ENCODE measurements at regions not wholly inside any gene's neighbourhood (a gene's known extent, or its start where the extent isn't known, plus 50 kb on each side); places are given as distances from the start of the nearest gene placed in this dataset.

DNA sequence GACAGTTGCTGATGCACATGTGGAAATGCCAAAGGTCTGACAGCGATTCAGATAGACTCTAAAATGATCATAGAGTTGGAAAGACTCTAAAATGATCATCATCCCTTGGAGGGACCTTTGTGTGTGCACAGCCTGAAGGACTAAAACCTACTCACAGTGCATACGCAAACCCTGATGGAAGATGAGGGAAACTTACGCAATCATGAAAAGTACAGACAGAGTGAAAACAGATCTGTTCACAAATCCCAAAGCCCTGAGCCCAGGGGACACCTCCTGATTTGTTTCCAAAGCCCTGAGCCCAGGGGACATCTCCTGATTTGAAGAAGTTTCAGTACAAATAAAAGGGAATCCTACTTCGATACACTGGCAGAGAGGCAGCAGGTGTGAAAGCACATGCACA lies 79.3 kb upstream of the PROX1 start:
- no peak overlapping the region for H3K4me3 ChIP-seq (ENCODE audit: low read depth, poor library complexity, severe bottlenecking)
- 94 to 97% methylated on average over 4 of the region's 4 CpGs for WGBS, 2 donors
- no peak for DNase-seq (ENCODE audit: low spot score in 2 of 2)
- TF ChIP-seq POLR2A (IDR thresholded peaks at IDR 0.05), result no peak
- TF ChIP-seq, protein P1, sequence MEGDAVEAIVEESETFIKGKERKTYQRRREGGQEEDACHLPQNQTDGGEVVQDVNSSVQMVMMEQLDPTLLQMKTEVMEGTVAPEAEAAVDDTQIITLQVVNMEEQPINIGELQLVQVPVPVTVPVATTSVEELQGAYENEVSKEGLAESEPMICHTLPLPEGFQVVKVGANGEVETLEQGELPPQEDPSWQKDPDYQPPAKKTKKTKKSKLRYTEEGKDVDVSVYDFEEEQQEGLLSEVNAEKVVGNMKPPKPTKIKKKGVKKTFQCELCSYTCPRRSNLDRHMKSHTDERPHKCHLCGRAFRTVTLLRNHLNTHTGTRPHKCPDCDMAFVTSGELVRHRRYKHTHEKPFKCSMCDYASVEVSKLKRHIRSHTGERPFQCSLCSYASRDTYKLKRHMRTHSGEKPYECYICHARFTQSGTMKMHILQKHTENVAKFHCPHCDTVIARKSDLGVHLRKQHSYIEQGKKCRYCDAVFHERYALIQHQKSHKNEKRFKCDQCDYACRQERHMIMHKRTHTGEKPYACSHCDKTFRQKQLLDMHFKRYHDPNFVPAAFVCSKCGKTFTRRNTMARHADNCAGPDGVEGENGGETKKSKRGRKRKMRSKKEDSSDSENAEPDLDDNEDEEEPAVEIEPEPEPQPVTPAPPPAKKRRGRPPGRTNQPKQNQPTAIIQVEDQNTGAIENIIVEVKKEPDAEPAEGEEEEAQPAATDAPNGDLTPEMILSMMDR (IDR thresholded peaks at IDR 0.05), result no peak
- intact Hi-C loops (cut with DNase I; ENCODE audit: low total_unique reads), result no loop called here

DNA sequence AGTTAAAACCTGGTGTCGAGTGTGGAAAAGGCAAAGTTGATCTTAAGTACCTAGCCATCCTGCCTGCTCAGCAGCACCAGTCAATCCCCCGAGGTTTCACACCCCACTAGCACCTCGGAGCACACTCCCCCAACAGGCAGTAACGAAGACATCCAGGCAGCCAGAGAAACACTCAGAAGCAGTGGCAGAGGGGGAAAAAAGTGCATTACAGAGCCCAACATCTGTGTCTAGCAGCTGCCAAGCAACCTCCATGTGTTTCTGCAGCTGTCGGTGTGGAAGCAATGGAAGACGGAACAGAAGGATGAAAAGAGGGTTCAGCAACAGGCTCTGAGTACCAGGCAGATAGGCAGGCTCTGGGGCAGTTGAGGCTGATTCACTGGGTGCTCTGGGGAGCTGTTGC lies 73.4 kb upstream of the PROX1 start:
- H3K4me3 ChIP-seq (ENCODE audit: low read depth, poor library complexity, severe bottlenecking), result no peak overlapping the region
- intact Hi-C loops (cut with DNase I; ENCODE audit: low total_unique reads), result no loop called here
- WGBS, 2 donors, result 35 to 44% methylated on average over 6 of the region's 6 CpGs
- no peak for DNase-seq (ENCODE audit: low spot score in 2 of 2)
- TF ChIP-seq, protein P1 (IDR thresholded peaks at IDR 0.05), result no peak
- no peak for TF ChIP-seq POLR2A (IDR thresholded peaks at IDR 0.05)

DNA sequence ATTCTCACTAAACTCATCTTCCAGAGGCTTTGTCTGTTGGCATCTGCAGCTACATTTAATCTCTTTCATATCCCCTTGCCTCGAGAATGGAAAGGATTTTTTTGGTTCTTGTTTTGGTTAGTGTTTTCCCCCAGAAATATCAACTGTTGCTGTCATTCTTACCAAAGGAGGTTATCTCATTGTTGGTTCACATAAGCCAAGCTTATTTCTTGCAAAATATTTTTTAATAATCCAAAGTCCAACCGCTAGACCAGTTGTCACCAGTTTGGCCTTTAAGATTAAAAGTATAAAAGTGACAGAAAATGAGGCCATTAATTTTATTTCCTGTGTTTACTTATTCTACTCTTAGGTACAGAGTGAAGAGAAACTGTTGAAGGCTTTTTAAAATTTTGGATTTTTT lies 66.5 kb upstream of the PROX1 start:
- TF ChIP-seq, protein P1 (IDR thresholded peaks at IDR 0.05), result no peak
- no peak for TF ChIP-seq POLR2A (IDR thresholded peaks at IDR 0.05)
- 42 to 59% methylated on average over 2 of the region's 2 CpGs for WGBS, 2 donors
- intact Hi-C loops (cut with DNase I; ENCODE audit: low total_unique reads), result no loop called here
- DNase-seq (ENCODE audit: low spot score in 2 of 2), result no peak
- H3K4me3 ChIP-seq (ENCODE audit: low read depth, poor library complexity, severe bottlenecking), result no peak overlapping the region

DNA sequence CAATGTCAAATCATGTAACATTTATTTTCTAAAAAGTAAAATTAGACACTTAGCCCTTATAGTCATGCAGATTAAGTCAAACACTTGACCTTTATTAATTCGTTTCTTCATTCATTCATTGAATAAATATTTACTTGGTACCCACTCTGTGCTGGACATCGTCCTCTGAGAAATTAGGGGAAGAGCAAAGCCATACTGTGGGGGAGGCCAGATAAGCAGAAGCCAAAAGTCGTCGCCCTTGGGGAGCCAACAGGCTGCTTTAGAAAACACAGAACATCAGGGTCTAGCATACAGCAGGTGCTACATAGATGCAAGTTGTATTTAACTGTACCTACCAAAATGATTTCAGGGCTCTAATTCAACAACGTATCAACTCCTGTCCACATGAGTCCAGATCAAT lies 66.1 kb upstream of the PROX1 start:
- no peak for TF ChIP-seq POLR2A (IDR thresholded peaks at IDR 0.05)
- TF ChIP-seq, protein P1 (IDR thresholded peaks at IDR 0.05), result no peak
- WGBS, 2 donors, result 79 to 83% methylated on average over 5 of the region's 5 CpGs
- DNase-seq (ENCODE audit: low spot score in 2 of 2), result no peak
- H3K4me3 ChIP-seq (ENCODE audit: low read depth, poor library complexity, severe bottlenecking), result no peak overlapping the region
- intact Hi-C loops (cut with DNase I; ENCODE audit: low total_unique reads), result no loop called here

DNA sequence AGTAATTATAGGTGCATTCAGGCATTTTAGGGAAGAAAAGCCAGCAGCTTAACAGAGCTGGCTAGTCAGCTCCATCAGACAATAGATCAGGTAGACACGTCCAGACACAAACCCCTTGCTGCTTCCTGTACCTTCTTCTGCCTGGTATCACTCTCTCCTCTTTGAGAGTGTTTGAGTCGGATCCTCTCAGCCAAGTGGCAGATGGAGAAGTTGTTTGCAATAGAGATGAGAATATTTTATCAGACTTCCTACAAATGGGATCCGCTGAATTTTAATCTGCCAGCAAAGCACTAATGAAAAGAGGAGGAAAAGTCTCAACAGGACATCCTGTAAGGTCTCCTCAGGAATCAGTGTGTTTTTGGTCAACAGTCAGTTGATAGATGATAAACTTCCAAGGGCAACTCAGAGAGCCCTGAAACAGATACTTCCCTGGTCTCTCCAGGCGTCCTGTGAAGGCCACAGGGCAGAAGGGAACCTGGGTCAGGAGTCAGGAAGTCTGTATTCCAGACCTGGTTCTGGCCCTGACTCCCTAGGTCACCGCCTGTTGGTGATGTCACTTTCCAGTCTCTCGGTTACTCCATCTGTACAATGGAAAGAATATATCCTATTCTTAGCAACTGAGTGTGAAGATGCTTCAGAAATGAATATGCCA lies 62.1 kb upstream of the PROX1 start:
- 70 to 73% methylated on average over 6 of the region's 6 CpGs for WGBS, 2 donors
- H3K4me3 ChIP-seq (ENCODE audit: low read depth, poor library complexity, severe bottlenecking), result no peak overlapping the region
- intact Hi-C loops (cut with DNase I; ENCODE audit: low total_unique reads), result no loop called here
- DNase-seq (ENCODE audit: low spot score in 2 of 2), result no peak
- TF ChIP-seq POLR2A (IDR thresholded peaks at IDR 0.05), result no peak
- TF ChIP-seq, protein P1 (IDR thresholded peaks at IDR 0.05), result no peak

DNA sequence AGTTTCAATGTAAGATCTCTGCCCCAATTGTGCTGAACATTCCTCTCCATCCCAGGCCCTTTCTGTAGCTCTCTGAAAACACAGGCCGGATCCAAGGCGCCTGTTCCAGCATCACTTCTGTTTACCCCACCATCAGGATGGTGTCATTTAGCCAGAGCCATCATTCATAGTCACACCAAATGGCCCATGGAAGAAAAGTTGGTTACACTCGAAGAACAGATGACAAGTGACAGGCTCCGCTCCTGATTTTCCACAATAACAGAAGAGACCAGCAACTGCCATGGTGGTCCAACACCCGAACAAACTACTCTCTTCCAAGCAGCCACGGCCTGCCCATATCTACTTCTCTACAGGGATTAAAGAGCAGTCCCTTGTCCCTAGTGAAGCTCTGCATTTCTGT lies 59.9 kb upstream of the PROX1 start:
- intact Hi-C loops (cut with DNase I; ENCODE audit: low total_unique reads), result no loop called here
- no peak overlapping the region for H3K4me3 ChIP-seq (ENCODE audit: low read depth, poor library complexity, severe bottlenecking)
- DNase-seq (ENCODE audit: low spot score in 2 of 2), result no peak
- 90 to 92% methylated on average over 6 of the region's 6 CpGs for WGBS, 2 donors
- TF ChIP-seq, protein P1 (IDR thresholded peaks at IDR 0.05), result no peak
- no peak for TF ChIP-seq POLR2A (IDR thresholded peaks at IDR 0.05)

Data from lower leg skin (tissue), 4 donors.